K562 (cell line): ENCODE measurements at regions not wholly inside any gene's neighbourhood (a gene's known extent, or its start where the extent isn't known, plus 50 kb on each side); places are given as distances from the start of the nearest gene placed in this dataset.

Experiments used
- ATAC-seq: fragments of 200-7000 bp; cut with Tn5 transposase; 3 replicates; pipeline ENCODE4 v1.9.1; 2020; ENCODE audit warnings: moderate library complexity
- BruUV-seq: library from RNA; stranded (reverse); fragments of 400-500 nt; replicated peaks from 2 replicates; lab custom pipeline; 2021; lab: Mats Ljungman, UMichigan
- CTCF ChIA-PET: fragments of 300-600 bp; formaldehyde crosslinking; extraction: SDS; loops from one replicate; lab custom pipeline; 2021; ENCODE audit warnings: low intra/inter-chr PET ratio; lab: Yijun Ruan, JAX
- POLR2A ChIA-PET: fragments of 300-600, 350-650 bp; sonication (Branson Sonifier 250); formaldehyde crosslinking; extraction: SDS; loops from one replicate; lab custom pipeline; 2021; ENCODE audit warnings: antibody characterized with exemption, inconsistent platforms; lab: Yijun Ruan, JAX
- DNase-seq, 4 experiments: peaks; one replicate each; pipeline versions ENCODE4 v3.0.0 to v3.0.0-alpha.2; 2011 to 2018; ENCODE audit warnings: low spot score in 3 of 4, mixed read lengths in 3 of 4; ENCODE audit errors: extremely low read depth in 1 of 4
- FAIRE-seq: peaks from 2 replicates; lab custom pipeline; 2011; peaks lifted over from hg19 to GRCh38; lab: Jason Lieb, UNC
- H2AFZ ChIP-seq: 2 replicates; pipeline ENCODE4 v1.6.0; 2011; ENCODE audit warnings: low read depth, low read length, control low read depth, inconsistent platforms
- H3K27ac ChIP-seq: fragments of 200-600 bp; 3 replicates; pipeline ENCODE4 v1.8.0; 2011; ENCODE audit warnings: low read depth, mild to moderate bottlenecking, control low read depth, inconsistent platforms, low read length, moderate library complexity, mixed read lengths; ENCODE audit errors: extremely low read depth
- H3K27me3 ChIP-seq, 2 experiments: fragments of 300-600 bp in 1 of 2; 2 replicates in 1 of 2; 3 replicates in 1 of 2; pipeline versions ENCODE4 v1.6.0 to v1.8.0; 2011; ENCODE audit warnings: inconsistent platforms in 2 of 2, low read length in 2 of 2, mild to moderate bottlenecking in 1 of 2, mixed read lengths in 1 of 2, moderate library complexity in 1 of 2; ENCODE audit not compliant: control insufficient read depth in 2 of 2, insufficient read depth in 2 of 2
- H3K36me3 ChIP-seq: fragments of 300-600 bp; 3 replicates; pipeline ENCODE4 v1.8.0; 2011; ENCODE audit warnings: mild to moderate bottlenecking, low read length, inconsistent platforms; ENCODE audit not compliant: control insufficient read depth, insufficient read depth
- H3K4me1 ChIP-seq, 2 experiments: fragments of 200-600 bp in 1 of 2; replicated peaks in 1 of 2; 2 replicates in 1 of 2; 3 replicates in 1 of 2; pipeline versions ENCODE4 v1.5.1 to v1.8.0; 2011; ENCODE audit warnings: inconsistent platforms in 2 of 2, low read length in 2 of 2, mild to moderate bottlenecking in 1 of 2, mixed read lengths in 1 of 2, moderate library complexity in 1 of 2; ENCODE audit not compliant: control insufficient read depth in 2 of 2, insufficient read depth in 2 of 2
- H3K4me2 ChIP-seq: 2 replicates; pipeline ENCODE4 v1.6.1; 2011; ENCODE audit warnings: low read length, control low read depth, inconsistent platforms, mixed read lengths; ENCODE audit not compliant: insufficient read depth
- H3K4me3 ChIP-seq: fragments of 200-600 bp; sonication (generic), shearing (Covaris generic); 2 replicates; pipeline ENCODE4 v1.5.1; 2016; ENCODE audit warnings: control low read depth, inconsistent platforms
- H3K79me2 ChIP-seq: fragments of 200-600 bp; 3 replicates; pipeline ENCODE4 v1.8.0; 2011; ENCODE audit warnings: low read length, inconsistent platforms; ENCODE audit not compliant: control insufficient read depth, insufficient read depth
- H3K9ac ChIP-seq, 2 experiments: 2 replicates each; pipeline versions ENCODE4 v1.6.0 to v1.6.1; 2011; ENCODE audit warnings: low read depth in 2 of 2, low read length in 2 of 2, control low read depth in 1 of 2, inconsistent platforms in 1 of 2, mild to moderate bottlenecking in 1 of 2, mixed read lengths in 1 of 2; ENCODE audit not compliant: insufficient read depth in 1 of 2
- H3K9me1 ChIP-seq: one replicate; pipeline ENCODE4 v1.6.0; 2011; ENCODE audit warnings: inconsistent platforms, mild to moderate bottlenecking, low read length, moderate library complexity; ENCODE audit not compliant: control insufficient read depth, insufficient read depth
- H3K9me3 ChIP-seq: replicated peaks from 2 replicates; pipeline ENCODE4 v1.5.1; 2011; ENCODE audit warnings: low read depth, low read length, inconsistent platforms; ENCODE audit not compliant: control insufficient read depth, insufficient read depth
- H4K20me1 ChIP-seq: replicated peaks from 2 replicates; pipeline ENCODE4 v1.6.1; 2011; ENCODE audit warnings: low read length, inconsistent platforms, mixed read lengths; ENCODE audit not compliant: control insufficient read depth, insufficient read depth
- BCOR ChIP-seq: fragments of 450-650 bp; IDR thresholded peaks from 2 replicates; pipeline ENCODE4 v1.6.1; 2016
- KDM1A ChIP-seq, 2 experiments: fragments of 450-650 bp; IDR thresholded peaks; 2 replicates each; pipeline ENCODE4 v1.6.1; 2016; ENCODE audit warnings: mild to moderate bottlenecking in 2 of 2
- MCM7 ChIP-seq, 2 experiments: fragments of 450-650 bp; IDR thresholded peaks; 2 replicates each; pipeline ENCODE4 v1.6.1; 2016 to 2018
- PKNOX1 ChIP-seq: fragments of 450-650 bp; IDR thresholded peaks from 2 replicates; pipeline ENCODE4 v1.6.1; 2016
- RBM25 ChIP-seq: fragments of 200-400 bp; formaldehyde crosslinking; IDR thresholded peaks from 2 replicates; pipeline ENCODE4 v1.6.1; 2018; ENCODE audit warnings: low read length, low read depth, moderate library complexity; ENCODE audit not compliant: severe bottlenecking
- TAF15 ChIP-seq: fragments of 200-400 bp; formaldehyde crosslinking; IDR thresholded peaks from 2 replicates; pipeline ENCODE4 v1.6.1; 2017; ENCODE audit warnings: mild to moderate bottlenecking, low read depth, low read length, moderate library complexity
- TRIM25 ChIP-seq: fragments of 450-650 bp; IDR thresholded peaks from 2 replicates; pipeline ENCODE4 v1.7.0; 2016; ENCODE audit warnings: borderline replicate concordance
- TSC22D4 ChIP-seq: fragments of 450-650 bp; IDR thresholded peaks from 2 replicates; pipeline ENCODE4 v1.6.1; 2016; ENCODE audit warnings: missing genetic modification characterization, missing biosample characterization, control low read depth
- ZBTB8A ChIP-seq: fragments of 450-650 bp; IDR thresholded peaks from 2 replicates; pipeline ENCODE4 v1.6.1; 2018; ENCODE audit warnings: mild to moderate bottlenecking, moderate library complexity; ENCODE audit not compliant: partially characterized antibody
- ZFP36 ChIP-seq: fragments of 150-350 bp; IDR thresholded peaks from 2 replicates; pipeline ENCODE4 v1.6.1; 2018; ENCODE audit warnings: low read length, low read depth; ENCODE audit not compliant: partially characterized antibody
- ZNF316 ChIP-seq: fragments of 450-650 bp; IDR thresholded peaks from 2 replicates; pipeline ENCODE4 v1.6.1; 2016
- ZNF695 ChIP-seq: fragments of 450-650 bp; formaldehyde crosslinking; IDR thresholded peaks from 2 replicates; pipeline ENCODE4 v1.4.0; 2020; ENCODE audit warnings: mild to moderate bottlenecking, moderate library complexity
- WGBS: fragments of 100-300 bp; shearing (Covaris generic); methylation state at CpG from one replicate; pipeline ENCODE4 v1.1.6; 2016; ENCODE audit warnings: low coverage, mixed read lengths; ENCODE audit not compliant: insufficient coverage; ENCODE audit errors: missing lambda C conversion rate; 5-methylcytosine and 5-hydroxymethylcytosine counted together
- in situ Hi-C: fragments of 300-500 bp; cut with MboI; formaldehyde crosslinking; loops from 4 replicates; pipeline ENCODE4 v1.15.0; 2018; ENCODE audit warnings: inconsistent platforms, mixed read lengths
- intact Hi-C: fragments of 100-400 bp; cut with micrococcal nuclease; formaldehyde crosslinking; loops from 2 replicates; pipeline ENCODE4 v1.14.2; 2022

GRCh38 chr12:124679047-124679446 lies 111.6 kb upstream of the NCOR2 start:
- ATAC-seq = no peak
- Histone ChIP-seq H3K4me1 (peaks cover 6 to 58% of the 10 kb centered on the region in 2 experiments), H3K27ac (no peak overlapping the region), H3K4me3 (no peak overlapping the region), H3K9me3 (no peaks in the 10 kb centered on the region), H3K79me2 (no peaks in the 10 kb centered on the region), H2AFZ (no peak overlapping the region), H3K4me2 (no peak overlapping the region), H3K36me3 (no peaks in the 10 kb centered on the region), H3K27me3 (peaks cover 0 to 21% of the 10 kb centered on the region in 2 experiments; a peak in 2 of 5 replicates), H3K9me1 (no peaks in the 10 kb centered on the region), H3K9ac (0 out of 4 replicates have a peak overlapping the region, but pooled peaks of 1 of the 2 experiments have one; percentile 38), H4K20me1 (no peaks in the 10 kb centered on the region; the same call in 1 of the 2 replicates)
- no peak for DNase-seq
- POLR2A ChIA-PET = interaction anchor here (0.7 kb wide), 2 partner anchors 13 to 16 kb away, joined by 3 read pairs; no protein-coding TSS in a partner anchor
- in situ Hi-C loops (no loop called here), intact Hi-C loops (no loop called here)
- WGBS = 44% methylated on average over 4 of the region's 4 CpGs
- CTCF ChIA-PET = no interaction called here
- no peak for FAIRE-seq
- BruUV-seq = no TSS peak
- peak; percentile 62 for TF ChIP-seq RBM25
- TF ChIP-seq TAF15 = no peak
- peak; percentile 83 for TF ChIP-seq BCOR
- peak in 1 of 2 experiments; percentile 35; a peak in 1 of 4 replicates for TF ChIP-seq KDM1A (IDR thresholded peaks at IDR 0.05)
- TF ChIP-seq ZNF316 = no peak
- peak; percentile 66 for TF ChIP-seq ZFP36
- TF ChIP-seq TRIM25 = no peak
- no peak for TF ChIP-seq ZNF695
- TF ChIP-seq PKNOX1 = no peak
- no peak for TF ChIP-seq TSC22D4 (tag)
- no peak for TF ChIP-seq MCM7 (IDR thresholded peaks at IDR 0.05)
- TF ChIP-seq ZBTB8A = no peak
